Panc1 (cell line): ENCODE measurements at regions not wholly inside any gene's neighbourhood (a gene's known extent, or its start where the extent isn't known, plus 50 kb on each side); places are given as distances from the start of the nearest gene placed in this dataset.

ENCODE experiments used
- ATAC-seq: fragments of 200-7000 bp; cut with Tn5 transposase; 2 replicates; pipeline ENCODE4 v1.9.1; 2020; ENCODE audit warnings: mild to moderate bottlenecking, moderate library complexity
- BruUV-seq: library from RNA; stranded (reverse); fragments of 400-500 nt; replicated peaks from 2 replicates; lab custom pipeline; 2021; lab: Mats Ljungman, UMichigan
- CTCF ChIA-PET: fragments of 300-600 bp; sonication (Branson Sonifier 250); formaldehyde crosslinking; loops from one replicate; lab custom pipeline; 2022; ENCODE audit warnings: antibody characterized with exemption; lab: Charles Lee
- POLR2A ChIA-PET: fragments of 300-600 bp; sonication (Branson Sonifier 250); formaldehyde crosslinking; loops from one replicate; lab custom pipeline; 2022; ENCODE audit warnings: antibody characterized with exemption; lab: Charles Lee
- DNase-seq: peaks from one replicate; pipeline ENCODE4 v3.0.0-alpha.2; 2010; ENCODE audit warnings: low read depth, low spot score
- H3K27ac ChIP-seq: 2 replicates; pipeline ENCODE4 v1.5.1; 2011; ENCODE audit warnings: mild to moderate bottlenecking, low read length, inconsistent platforms
- H3K27me3 ChIP-seq: fragments of 200-500 bp; sonication (Bioruptor generic); 2 replicates; pipeline ENCODE4 v1.6.0; 2014; ENCODE audit warnings: low read length, inconsistent platforms; ENCODE audit not compliant: control insufficient read depth, insufficient read depth
- H3K36me3 ChIP-seq: fragments of 200-500 bp; sonication (Bioruptor generic); 2 replicates; pipeline ENCODE4 v1.5.1; 2014; ENCODE audit warnings: inconsistent platforms, mild to moderate bottlenecking, low read length, moderate library complexity; ENCODE audit not compliant: control insufficient read depth, insufficient read depth
- H3K4me1 ChIP-seq: 2 replicates; pipeline ENCODE4 v1.5.1; 2011; ENCODE audit warnings: inconsistent platforms, mild to moderate bottlenecking, low read length, moderate library complexity; ENCODE audit not compliant: control insufficient read depth, insufficient read depth
- H3K4me3 ChIP-seq, 2 experiments: 2 replicates each; pipeline ENCODE4 v1.5.1; 2011 to 2012; ENCODE audit warnings: low read depth in 2 of 2, low read length in 2 of 2, mild to moderate bottlenecking in 2 of 2, inconsistent platforms in 1 of 2, moderate library complexity in 1 of 2
- H3K9me3 ChIP-seq: fragments of 200-500 bp; sonication (Bioruptor generic); 2 replicates; pipeline ENCODE4 v1.5.1; 2014; ENCODE audit warnings: low read depth, mild to moderate bottlenecking, inconsistent platforms, low read length, moderate library complexity; ENCODE audit not compliant: control insufficient read depth, insufficient read depth
- CTCF ChIP-seq: fragments of 450-650 bp; IDR thresholded peaks from 2 replicates; pipeline ENCODE4 v1.5.1; 2017; ENCODE audit warnings: mild to moderate bottlenecking
- POLR2AphosphoS5 ChIP-seq: IDR thresholded peaks from 2 replicates; pipeline ENCODE4 v1.6.1; 2012; ENCODE audit warnings: mild to moderate bottlenecking, low read depth, low read length, moderate library complexity
- REST ChIP-seq, 2 experiments: IDR thresholded peaks; 2 replicates each; pipeline ENCODE4 v1.6.1; 2011 to 2012; ENCODE audit warnings: low read depth in 2 of 2, control low read depth in 1 of 2, low read length in 1 of 2, mild to moderate bottlenecking in 1 of 2, moderate library complexity in 1 of 2; ENCODE audit not compliant: insufficient read depth in 1 of 2
- SIN3A ChIP-seq: IDR thresholded peaks from 2 replicates; pipeline ENCODE4 v1.6.1; 2012; ENCODE audit warnings: low read depth, mild to moderate bottlenecking, low read length, moderate library complexity, borderline replicate concordance; ENCODE audit not compliant: insufficient read depth
- TCF7L2 ChIP-seq: IDR thresholded peaks from 2 replicates; pipeline ENCODE4 v1.6.1; 2011; ENCODE audit warnings: mild to moderate bottlenecking, low read depth, low read length, inconsistent platforms
- in situ Hi-C: cut with HindIII; loops from 2 replicates; pipeline ENCODE4 v1.10.0; 2016; ENCODE audit warnings: low sequenced_read_pairs, low pct_unique_long_range_greater_than_20kb
- intact Hi-C: fragments of 100-400 bp; cut with micrococcal nuclease; formaldehyde crosslinking; loops from one replicate; pipeline ENCODE4 v1.10.0; 2022; ENCODE audit not compliant: unreplicated experiment

- Histone ChIP-seq H3K36me3 (no peaks in the 10 kb centered on the region), H3K9me3 (no peaks in the 10 kb centered on the region), H3K27me3 (no peaks in the 10 kb centered on the region), H3K4me1 (no peaks in the 10 kb centered on the region), H3K27ac (no peak overlapping the region), H3K4me3 (no peak overlapping the region)
- in situ Hi-C loops: no loop called here
- intact Hi-C loops: no loop called here
- ATAC-seq: no peak
- ChIA-PET POLR2A (no interaction called here), CTCF (no interaction called here)
- DNase-seq: no peak
- no peak for TF ChIP-seq CTCF
- no peak for TF ChIP-seq REST (IDR thresholded peaks at IDR 0.05; ENCODE audit: insufficient read depth in 1 of 2, low read depth in 2 of 2, low read length in 1 of 2)
- TF ChIP-seq TCF7L2: no peak
- no peak for TF ChIP-seq POLR2AphosphoS5
- TF ChIP-seq SIN3A: no peak
- no TSS peak for BruUV-seq
These were observed 61.2 kb upstream of the AKIRIN2 start for GRCh38 chr6:87763276-87763675.

- ATAC-seq (no peak), DNase-seq (no peak)
- H3K4me1 ChIP-seq: no peaks in the 10 kb centered on the region
- no peak overlapping the region for H3K4me3 ChIP-seq
- H3K27me3 ChIP-seq: no peaks in the 10 kb centered on the region
- H3K36me3 ChIP-seq: no peaks in the 10 kb centered on the region
- TF ChIP-seq SIN3A: no peak
- TF ChIP-seq POLR2AphosphoS5: no peak
- no peak for TF ChIP-seq REST (IDR thresholded peaks at IDR 0.05; ENCODE audit: insufficient read depth in 1 of 2, low read depth in 2 of 2, low read length in 1 of 2)
- no peak for TF ChIP-seq CTCF
- no peak for TF ChIP-seq TCF7L2
- H3K27ac ChIP-seq: no peak overlapping the region
- intact Hi-C loops (no loop called here), in situ Hi-C loops (no loop called here)
- ChIA-PET POLR2A (interaction anchor here (0.7 kb wide), 1 partner anchor 913 kb away, joined by 3 read pairs; no protein-coding TSS in a partner anchor), CTCF (no interaction called here)
- no TSS peak for BruUV-seq
- no peaks in the 10 kb centered on the region for H3K9me3 ChIP-seq
These were observed 60.1 kb upstream of the AKIRIN2 start for GRCh38 chr6:87762116-87762515.
